ENCODE measurements at regions not wholly inside any gene's neighbourhood (a gene's known extent, or its start where the extent isn't known, plus 50 kb on each side); places are given as distances from the start of the nearest gene placed in this dataset.
A peak's percentile ranks its signal among the peaks of the same experiment; 100 is the strongest.

DNA sequence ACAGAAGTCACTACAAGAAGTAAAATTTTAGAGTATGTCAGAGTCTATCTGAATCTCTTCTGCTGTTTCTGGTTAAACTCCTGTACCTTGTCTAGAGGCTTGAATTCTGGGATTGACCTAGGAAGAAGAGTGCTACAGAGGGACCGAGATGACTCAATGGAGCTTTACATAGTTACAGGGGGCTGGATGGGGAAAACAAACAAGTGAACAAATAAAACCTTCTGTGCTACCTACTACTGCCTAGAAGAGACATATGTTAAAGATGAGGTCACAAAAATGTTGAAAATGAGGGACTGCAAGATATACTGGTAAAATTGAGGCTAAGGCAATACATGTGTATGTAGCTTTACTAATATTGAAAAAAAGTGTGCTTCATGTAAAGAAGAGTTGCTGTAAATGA is 265.4 kb upstream of the TFPI start:
- Histone ChIP-seq H3K4me1 (ENCODE audit: insufficient read depth) (no peaks in the 10 kb centered on the region), H3K9me3 (ENCODE audit: low read depth) (no peaks in the 10 kb centered on the region), H3K9ac (no peak overlapping the region), H3K27ac (no peak overlapping the region), H3K36me3 (ENCODE audit: low read depth) (no peaks in the 10 kb centered on the region), H3K79me2 (ENCODE audit: insufficient read depth) (no peaks in the 10 kb centered on the region), H3K27me3 (replicated peaks; ENCODE audit: insufficient read depth) (no peaks in the 10 kb centered on the region), H4K20me1 (ENCODE audit: insufficient read depth) (no peaks in the 10 kb centered on the region), H2AFZ (no peak overlapping the region), H3K4me2 (ENCODE audit: unreplicated experiment) (no peak overlapping the region), H3K9me2 (ENCODE audit: insufficient read depth) (no peaks in the 10 kb centered on the region), H3K4me3 (no peak overlapping the region), H3F3A (ENCODE audit: insufficient read depth) (no peaks in the 10 kb centered on the region)
- 92 to 100% methylated on average over 1 of the region's 1 CpG for WGBS, 2 experiments (ENCODE audit: low coverage in 1 of 2, low lambda C conversion rate in 2 of 2, missing lambda C conversion rate in 2 of 2)
- no peak for TF ChIP-seq EZH2 (IDR thresholded peaks at IDR 0.05; ENCODE audit: insufficient read depth, poor library complexity, severe bottlenecking)
- no peak for TF ChIP-seq EZH2phosphoT487 (IDR thresholded peaks at IDR 0.05; ENCODE audit: insufficient read depth, low read depth)
- in situ Hi-C loops (cut with MboI) = loop anchor here (10.0 kb wide), 1 partner anchor 225 kb away; no protein-coding TSS in a partner anchor
- DNase-seq = no peak

DNA sequence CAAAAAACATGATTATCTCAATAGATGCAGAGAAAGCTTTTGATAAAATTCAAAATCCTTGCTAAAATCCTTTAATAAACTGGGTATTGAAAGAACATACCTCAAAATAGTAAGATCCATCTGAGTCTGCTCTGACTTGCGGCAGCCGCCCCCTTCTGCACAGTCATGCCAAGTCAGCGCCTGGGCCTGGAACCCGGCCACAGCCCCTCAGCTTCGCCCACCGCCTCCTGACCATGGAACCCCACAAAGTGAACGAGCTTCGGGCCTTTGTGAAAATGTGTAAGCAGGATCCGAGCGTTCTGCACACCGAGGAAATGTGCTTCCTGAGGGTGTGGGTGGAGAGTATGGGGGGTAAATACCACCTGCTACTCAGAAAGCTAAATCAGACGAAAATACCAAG is 270.9 kb upstream of the TFPI start:
- in situ Hi-C loops (cut with MboI) = loop anchor here (10.0 kb wide), 1 partner anchor 230 kb away; no protein-coding TSS in a partner anchor
- Histone ChIP-seq H3K9me3 (ENCODE audit: low read depth) (no peaks in the 10 kb centered on the region), H3K4me1 (ENCODE audit: insufficient read depth) (no peaks in the 10 kb centered on the region), H3K9me2 (ENCODE audit: insufficient read depth) (no peaks in the 10 kb centered on the region), H3K9ac (no peak overlapping the region), H3F3A (ENCODE audit: insufficient read depth) (no peaks in the 10 kb centered on the region), H3K79me2 (ENCODE audit: insufficient read depth) (no peaks in the 10 kb centered on the region), H3K36me3 (ENCODE audit: low read depth) (no peaks in the 10 kb centered on the region), H4K20me1 (ENCODE audit: insufficient read depth) (no peaks in the 10 kb centered on the region), H3K4me2 (ENCODE audit: unreplicated experiment) (no peak overlapping the region), H3K4me3 (no peak overlapping the region), H3K27ac (no peak overlapping the region), H2AFZ (no peak overlapping the region), H3K27me3 (replicated peaks; ENCODE audit: insufficient read depth) (no peaks in the 10 kb centered on the region)
- DNase-seq = no peak
- WGBS, 2 experiments (ENCODE audit: low coverage in 1 of 2, low lambda C conversion rate in 2 of 2, missing lambda C conversion rate in 2 of 2) = 81 to 83% methylated on average over 12 of the region's 12 CpGs
- TF ChIP-seq EZH2 (IDR thresholded peaks at IDR 0.05; ENCODE audit: insufficient read depth, poor library complexity, severe bottlenecking) (no peak), EZH2phosphoT487 (IDR thresholded peaks at IDR 0.05; ENCODE audit: insufficient read depth, low read depth) (no peak)

DNA sequence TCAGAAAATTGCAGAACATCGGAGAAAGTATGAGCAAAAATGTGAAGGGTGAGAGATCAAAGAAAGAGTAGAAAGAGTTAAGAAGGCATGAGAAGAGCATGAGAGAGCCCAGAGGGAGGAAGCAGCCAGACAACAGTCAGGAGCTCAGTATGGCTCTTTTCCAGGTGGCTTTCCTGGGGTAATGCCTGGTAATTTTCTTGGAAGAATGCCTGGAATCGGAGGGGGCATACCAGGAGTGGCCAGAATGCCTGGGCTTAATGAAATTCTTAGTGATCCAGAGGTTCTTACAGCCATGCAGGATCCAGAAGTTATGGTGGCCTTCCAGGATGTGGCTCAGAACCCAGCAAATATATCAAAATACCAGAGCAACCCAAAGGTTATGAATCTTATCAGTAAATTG is 271.8 kb upstream of the TFPI start:
- 4 to 6% methylated on average over 2 of the region's 2 CpGs for WGBS, 2 experiments (ENCODE audit: low coverage in 1 of 2, low lambda C conversion rate in 2 of 2, missing lambda C conversion rate in 2 of 2)
- no peak overlapping the region for H3K4me3 ChIP-seq
- no peak overlapping the region for H3K4me2 ChIP-seq (ENCODE audit: unreplicated experiment)
- no peaks in the 10 kb centered on the region for H3F3A ChIP-seq (ENCODE audit: insufficient read depth)
- H3K9ac ChIP-seq = no peak overlapping the region
- H3K36me3 ChIP-seq (ENCODE audit: low read depth) = no peaks in the 10 kb centered on the region
- DNase-seq = peak; percentile 16
- no peak overlapping the region for H3K27ac ChIP-seq
- no peaks in the 10 kb centered on the region for H3K79me2 ChIP-seq (ENCODE audit: insufficient read depth)
- no peak for TF ChIP-seq EZH2phosphoT487 (IDR thresholded peaks at IDR 0.05; ENCODE audit: insufficient read depth, low read depth)
- no peak for TF ChIP-seq EZH2 (IDR thresholded peaks at IDR 0.05; ENCODE audit: insufficient read depth, poor library complexity, severe bottlenecking)
- H4K20me1 ChIP-seq (ENCODE audit: insufficient read depth) = no peaks in the 10 kb centered on the region
- in situ Hi-C loops (cut with MboI) = loop anchor here (10.0 kb wide), 1 partner anchor 231 kb away; no protein-coding TSS in a partner anchor
- H3K9me3 ChIP-seq (ENCODE audit: low read depth) = no peaks in the 10 kb centered on the region
- H3K9me2 ChIP-seq (ENCODE audit: insufficient read depth) = no peaks in the 10 kb centered on the region
- no peaks in the 10 kb centered on the region for H3K4me1 ChIP-seq (ENCODE audit: insufficient read depth)
- no peak overlapping the region for H2AFZ ChIP-seq
- H3K27me3 ChIP-seq (replicated peaks; ENCODE audit: insufficient read depth) = no peaks in the 10 kb centered on the region

DNA sequence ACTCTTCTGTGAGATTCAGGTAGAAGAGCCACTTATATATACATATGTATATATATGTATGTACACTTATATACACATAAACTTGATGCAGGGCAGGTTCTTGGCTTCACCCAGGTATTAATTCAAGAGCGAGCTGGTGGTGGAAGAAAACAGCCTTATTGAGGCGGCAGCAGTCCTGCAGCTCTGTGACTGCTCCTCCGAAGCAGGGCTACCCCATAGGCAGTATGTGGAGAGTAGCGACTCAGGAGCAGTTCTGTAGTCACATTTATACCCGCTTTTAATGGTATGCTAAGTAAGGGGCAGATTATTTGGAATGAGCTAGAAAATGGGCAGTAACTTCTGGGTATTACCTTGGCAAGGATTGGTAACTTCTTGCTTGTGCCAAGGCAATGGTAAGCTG is 280.6 kb upstream of the TFPI start:
- Histone ChIP-seq H3K9ac (no peak overlapping the region), H3K4me3 (no peak overlapping the region), H3K4me2 (ENCODE audit: unreplicated experiment) (no peak overlapping the region), H3K27me3 (replicated peaks; ENCODE audit: insufficient read depth) (no peaks in the 10 kb centered on the region), H2AFZ (no peak overlapping the region), H3K9me3 (ENCODE audit: low read depth) (no peaks in the 10 kb centered on the region), H3K79me2 (ENCODE audit: insufficient read depth) (no peaks in the 10 kb centered on the region), H3K36me3 (ENCODE audit: low read depth) (no peaks in the 10 kb centered on the region), H3F3A (ENCODE audit: insufficient read depth) (no peaks in the 10 kb centered on the region), H3K4me1 (ENCODE audit: insufficient read depth) (no peaks in the 10 kb centered on the region), H4K20me1 (ENCODE audit: insufficient read depth) (no peaks in the 10 kb centered on the region), H3K9me2 (ENCODE audit: insufficient read depth) (no peaks in the 10 kb centered on the region), H3K27ac (no peak overlapping the region)
- in situ Hi-C loops (cut with MboI) = no loop called here
- TF ChIP-seq EZH2 (IDR thresholded peaks at IDR 0.05; ENCODE audit: insufficient read depth, poor library complexity, severe bottlenecking) (no peak), EZH2phosphoT487 (IDR thresholded peaks at IDR 0.05; ENCODE audit: insufficient read depth, low read depth) (no peak)
- WGBS, 2 experiments (ENCODE audit: low coverage in 1 of 2, low lambda C conversion rate in 2 of 2, missing lambda C conversion rate in 2 of 2) = 88 to 96% methylated on average over 5 of the region's 5 CpGs
- DNase-seq = no peak

DNA sequence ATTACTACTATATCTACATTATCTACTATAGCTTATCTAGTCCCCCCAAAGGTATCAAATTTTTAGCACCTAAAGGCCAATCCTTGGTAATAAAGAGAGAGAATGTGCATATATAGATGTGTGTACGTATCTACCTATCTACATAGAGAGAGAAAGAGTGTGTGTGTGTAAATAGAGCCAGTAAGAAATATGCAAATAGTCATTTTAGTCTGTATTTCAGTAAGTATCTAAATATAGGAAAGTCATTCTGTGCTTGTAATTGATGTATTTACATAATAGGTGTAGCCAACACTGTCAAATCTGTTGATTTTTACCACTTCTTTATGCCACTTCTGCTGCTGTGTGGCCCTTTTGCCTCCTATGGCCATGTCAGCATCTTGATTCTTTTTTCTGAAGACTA is 284.5 kb upstream of the TFPI start:
- DNase-seq = no peak
- H3K27me3 ChIP-seq (replicated peaks; ENCODE audit: insufficient read depth) = no peaks in the 10 kb centered on the region
- in situ Hi-C loops (cut with MboI) = no loop called here
- H3K4me1 ChIP-seq (ENCODE audit: insufficient read depth) = no peaks in the 10 kb centered on the region
- no peaks in the 10 kb centered on the region for H3K36me3 ChIP-seq (ENCODE audit: low read depth)
- TF ChIP-seq EZH2 (IDR thresholded peaks at IDR 0.05; ENCODE audit: insufficient read depth, poor library complexity, severe bottlenecking) (no peak), EZH2phosphoT487 (IDR thresholded peaks at IDR 0.05; ENCODE audit: insufficient read depth, low read depth) (no peak)
- H3K9me2 ChIP-seq (ENCODE audit: insufficient read depth) = no peaks in the 10 kb centered on the region
- H3K79me2 ChIP-seq (ENCODE audit: insufficient read depth) = no peaks in the 10 kb centered on the region
- H3K4me3 ChIP-seq = no peak overlapping the region
- WGBS, 2 experiments (ENCODE audit: low coverage in 1 of 2, low lambda C conversion rate in 2 of 2, missing lambda C conversion rate in 2 of 2) = 92 to 96% methylated on average over 1 of the region's 1 CpG
- H3K9me3 ChIP-seq (ENCODE audit: low read depth) = no peaks in the 10 kb centered on the region
- no peak overlapping the region for H3K4me2 ChIP-seq (ENCODE audit: unreplicated experiment)
- H4K20me1 ChIP-seq (ENCODE audit: insufficient read depth) = no peaks in the 10 kb centered on the region
- H3K27ac ChIP-seq = no peak overlapping the region
- no peaks in the 10 kb centered on the region for H3F3A ChIP-seq (ENCODE audit: insufficient read depth)
- no peak overlapping the region for H3K9ac ChIP-seq
- H2AFZ ChIP-seq = no peak overlapping the region

Measured in GM23248 (cell line).